ENCODE measurements at regions not wholly inside any gene's neighbourhood (a gene's known extent, or its start where the extent isn't known, plus 50 kb on each side); places are given as distances from the start of the nearest gene placed in this dataset.

GRCh38 chr5:96140496-96140895 lies 178.8 kb upstream of the ELL2 start:
- Histone ChIP-seq H3K4me1 (ENCODE audit: control insufficient read depth, insufficient read depth, low read length) (no peaks in the 10 kb centered on the region), H3K27ac (ENCODE audit: low read length) (no peak overlapping the region; the same call in 1 of the 2 replicates), H3K36me3 (ENCODE audit: control insufficient read depth, insufficient read depth, low read length) (no peaks in the 10 kb centered on the region), H3K9me3 (ENCODE audit: control insufficient read depth, insufficient read depth, low read depth, low read length) (no peaks in the 10 kb centered on the region), H3K4me3 (ENCODE audit: low read depth in 2 of 2, low read length in 2 of 2) (no peak overlapping the region), H3K27me3 (ENCODE audit: control insufficient read depth, insufficient read depth, low read length) (no peaks in the 10 kb centered on the region)
- DNase-seq (ENCODE audit: low read depth, low spot score) = no peak
- TF ChIP-seq POLR2AphosphoS5 (IDR thresholded peaks at IDR 0.05; ENCODE audit: low read depth, low read length) = no peak
- no peak for TF ChIP-seq CTCF (IDR thresholded peaks at IDR 0.05)
- no peak for TF ChIP-seq SIN3A (IDR thresholded peaks at IDR 0.05; ENCODE audit: borderline replicate concordance, insufficient read depth, low read depth, low read length)
- ChIA-PET POLR2A (no interaction called here), CTCF (no interaction called here)
- no TSS peak for BruUV-seq (replicated peaks)
- no peak for ATAC-seq
- intact Hi-C loops (cut with micrococcal nuclease; ENCODE audit: unreplicated experiment) (no loop called here), in situ Hi-C loops (cut with HindIII; ENCODE audit: low pct_unique_long_range_greater_than_20kb, low sequenced_read_pairs) (no loop called here)

GRCh38 chr5:96140084-96140483 lies 178.4 kb upstream of the ELL2 start:
- H3K9me3 ChIP-seq (ENCODE audit: control insufficient read depth, insufficient read depth, low read depth, low read length) = no peaks in the 10 kb centered on the region
- H3K27ac ChIP-seq (ENCODE audit: low read length) = no peak overlapping the region; the same call in 1 of the 2 replicates
- no TSS peak for BruUV-seq (replicated peaks)
- CTCF ChIA-PET = no interaction called here
- no peaks in the 10 kb centered on the region for H3K4me1 ChIP-seq (ENCODE audit: control insufficient read depth, insufficient read depth, low read length)
- DNase-seq (ENCODE audit: low read depth, low spot score) = no peak
- H3K4me3 ChIP-seq (ENCODE audit: low read depth in 2 of 2, low read length in 2 of 2) = no peak overlapping the region
- H3K27me3 ChIP-seq (ENCODE audit: control insufficient read depth, insufficient read depth, low read length) = no peaks in the 10 kb centered on the region
- intact Hi-C loops (cut with micrococcal nuclease; ENCODE audit: unreplicated experiment) = no loop called here
- in situ Hi-C loops (cut with HindIII; ENCODE audit: low pct_unique_long_range_greater_than_20kb, low sequenced_read_pairs) = no loop called here
- TF ChIP-seq SIN3A (IDR thresholded peaks at IDR 0.05; ENCODE audit: borderline replicate concordance, insufficient read depth, low read depth, low read length) (no peak), POLR2AphosphoS5 (IDR thresholded peaks at IDR 0.05; ENCODE audit: low read depth, low read length) (no peak), REST (IDR thresholded peaks at IDR 0.05; ENCODE audit: insufficient read depth in 1 of 2, low read depth in 2 of 2, low read length in 1 of 2) (no peak), CTCF (IDR thresholded peaks at IDR 0.05) (no peak), TCF7L2 (IDR thresholded peaks at IDR 0.05; ENCODE audit: low read depth, low read length) (no peak)
- H3K36me3 ChIP-seq (ENCODE audit: control insufficient read depth, insufficient read depth, low read length) = no peaks in the 10 kb centered on the region
- POLR2A ChIA-PET = no interaction called here
- ATAC-seq = no peak
